GM23338 (cell line): ENCODE measurements at regions not wholly inside any gene's neighbourhood (a gene's known extent, or its start where the extent isn't known, plus 50 kb on each side); places are given as distances from the start of the nearest gene placed in this dataset.

Experiments used
- ATAC-seq: fragments of 200-7000 bp; cut with Tn5 transposase; 3 replicates; pipeline ENCODE4 v1.9.1; 2020
- DNase-seq: peaks from one replicate; pipeline ENCODE4 v3.0.0-alpha.2; 2015; ENCODE audit warnings: low spot score
- H2AFZ ChIP-seq: fragments of 200-600 bp; sonication (generic); 2 replicates; pipeline ENCODE4 v1.8.0; 2016; ENCODE audit warnings: antibody characterized with exemption, mild to moderate bottlenecking, moderate library complexity
- H3F3A ChIP-seq: fragments of 200-600 bp; sonication (generic); replicated peaks from 2 replicates; pipeline ENCODE4 v1.8.0; 2017; ENCODE audit warnings: antibody characterized with exemption, mixed run types, low read depth
- H3K27ac ChIP-seq: fragments of 200-600 bp; sonication (generic); 2 replicates; pipeline ENCODE4 v1.6.1; 2016; ENCODE audit warnings: low read depth
- H3K27me3 ChIP-seq: fragments of 200-600 bp; sonication (generic); 2 replicates; pipeline ENCODE4 v1.8.0; 2016; ENCODE audit warnings: mild to moderate bottlenecking, mixed run types, moderate library complexity; ENCODE audit not compliant: insufficient read depth
- H3K36me3 ChIP-seq: fragments of 200-600 bp; sonication (generic); 2 replicates; pipeline ENCODE4 v1.8.0; 2016; ENCODE audit warnings: mild to moderate bottlenecking; ENCODE audit not compliant: insufficient read depth
- H3K4me1 ChIP-seq: fragments of 200-600 bp; sonication (generic); 2 replicates; pipeline ENCODE4 v1.8.0; 2016; ENCODE audit warnings: mild to moderate bottlenecking, moderate library complexity; ENCODE audit not compliant: insufficient read depth
- H3K4me2 ChIP-seq: fragments of 200-600 bp; sonication (generic); 2 replicates; pipeline ENCODE4 v1.7.1; 2017; ENCODE audit warnings: mixed run types
- H3K4me3 ChIP-seq: fragments of 200-600 bp; sonication (generic); 2 replicates; pipeline ENCODE4 v1.6.1; 2016; ENCODE audit warnings: mixed run types
- H3K79me2 ChIP-seq: fragments of 200-600 bp; sonication (generic); replicated peaks from 2 replicates; pipeline ENCODE4 v1.8.0; 2017; ENCODE audit warnings: mild to moderate bottlenecking; ENCODE audit not compliant: insufficient read depth
- H3K9me2 ChIP-seq: fragments of 200-600 bp; sonication (generic); 2 replicates; pipeline ENCODE4 v1.8.0; 2017; ENCODE audit not compliant: insufficient read depth
- H4K20me1 ChIP-seq: fragments of 200-600 bp; sonication (generic); replicated peaks from 2 replicates; pipeline ENCODE4 v1.8.0; 2017; ENCODE audit warnings: mild to moderate bottlenecking; ENCODE audit not compliant: insufficient read depth
- H3K27ac Mint-ChIP-seq: 2 replicates; pipeline ENCODE4 v1.8.0; 2020; ENCODE audit warnings: inconsistent platforms, mild to moderate bottlenecking, moderate library complexity, mixed read lengths
- H3K27me3 Mint-ChIP-seq: 3 replicates; pipeline ENCODE4 v1.8.0; 2022; ENCODE audit warnings: low read depth, mild to moderate bottlenecking, moderate library complexity, mixed read lengths, inconsistent platforms; ENCODE audit not compliant: insufficient read depth, poor library complexity
- H3K36me3 Mint-ChIP-seq: 3 replicates; pipeline ENCODE4 v1.8.0; 2021; ENCODE audit warnings: low read depth, mild to moderate bottlenecking, inconsistent platforms, moderate library complexity, mixed read lengths
- H3K4me1 Mint-ChIP-seq: 3 replicates; pipeline ENCODE4 v1.8.0; 2020; ENCODE audit warnings: mild to moderate bottlenecking, inconsistent platforms, mixed read lengths
- H3K4me3 Mint-ChIP-seq: 3 replicates; pipeline ENCODE4 v1.8.0; 2021; ENCODE audit warnings: moderate library complexity, mild to moderate bottlenecking, inconsistent platforms, mixed read lengths
- H3K9me3 Mint-ChIP-seq: 3 replicates; pipeline ENCODE4 v1.8.0; 2020; ENCODE audit warnings: moderate library complexity, mild to moderate bottlenecking, inconsistent platforms, mixed read lengths
- CREB1 ChIP-seq: fragments of 250-450 bp; sonication (Bioruptor Pico); IDR thresholded peaks from 2 replicates; pipeline ENCODE4 v1.5.0; 2020; ENCODE audit warnings: low read depth, mild to moderate bottlenecking, moderate library complexity
- CTCF ChIP-seq, 2 experiments: fragments of 200-600 bp in 1 of 2; sonication (generic) in 1 of 2; conservative IDR thresholded peaks; 2 replicates each; pipeline versions ENCODE4 v1.5.1 to v1.6.1; 2016 to 2017; ENCODE audit warnings: antibody characterized with exemption in 2 of 2, low read depth in 2 of 2, mild to moderate bottlenecking in 2 of 2, moderate library complexity in 1 of 2
- ETS1 ChIP-seq: IDR thresholded peaks from 2 replicates; pipeline ENCODE4 v1.6.1; 2016; ENCODE audit warnings: antibody characterized with exemption
- EZH2 ChIP-seq: fragments of 200-600 bp; sonication (generic); IDR thresholded peaks from one replicate; pipeline ENCODE4 v1.8.0; 2017; ENCODE audit warnings: antibody characterized with exemption, mild to moderate bottlenecking, low read depth; ENCODE audit not compliant: unreplicated experiment
- EZH2phosphoT487 ChIP-seq: fragments of 200-600 bp; sonication (generic); IDR thresholded peaks from one replicate; pipeline ENCODE4 v1.8.1; 2018; ENCODE audit warnings: antibody characterized with exemption; ENCODE audit not compliant: unreplicated experiment
- JUNB ChIP-seq: IDR thresholded peaks from one replicate; pipeline ENCODE4 v1.6.1; 2016; ENCODE audit warnings: antibody characterized with exemption; ENCODE audit not compliant: unreplicated experiment
- NANOG ChIP-seq: IDR thresholded peaks from 2 replicates; pipeline ENCODE4 v1.6.1; 2016; ENCODE audit warnings: antibody characterized with exemption, borderline replicate concordance
- POLR2AphosphoS5 ChIP-seq: IDR thresholded peaks from 2 replicates; pipeline ENCODE4 v1.6.1; 2016; ENCODE audit warnings: antibody characterized with exemption, low read depth
- REST ChIP-seq: IDR thresholded peaks from one replicate; pipeline ENCODE4 v1.6.1; 2018; ENCODE audit warnings: antibody characterized with exemption; ENCODE audit not compliant: unreplicated experiment
- STAT1 ChIP-seq: IDR thresholded peaks from one replicate; pipeline ENCODE4 v1.6.1; 2016; ENCODE audit warnings: antibody characterized with exemption; ENCODE audit not compliant: unreplicated experiment
- ZNF114 ChIP-seq: fragments of 250-450 bp; sonication (Bioruptor Pico); IDR thresholded peaks from 2 replicates; pipeline ENCODE4 v1.5.0; 2020; ENCODE audit warnings: mild to moderate bottlenecking, moderate library complexity
- ZNF331 ChIP-seq: fragments of 250-450 bp; sonication (Bioruptor Pico); IDR thresholded peaks from 2 replicates; pipeline ENCODE4 v1.5.0; 2020; ENCODE audit warnings: low read depth, mild to moderate bottlenecking, moderate library complexity
- ZNF462 ChIP-seq: fragments of 250-450 bp; sonication (Bioruptor Pico); IDR thresholded peaks from 2 replicates; pipeline ENCODE4 v1.5.0; 2020; ENCODE audit warnings: mild to moderate bottlenecking, moderate library complexity

GRCh38 chr2:106280722-106281446 is 86.8 kb upstream of the UXS1 start:
- peaks cover 12% of the 10 kb centered on the region; the same call in 2 of the 3 replicates for H3K4me1 Mint-ChIP-seq

More at GRCh38 chr2:106280722-106281446, 86.8 kb upstream of the UXS1 start:
- Mint-ChIP-seq H3K4me3 (no peak overlapping the region), H3K36me3 (no peaks in the 10 kb centered on the region), H3K9me3 (no peaks in the 10 kb centered on the region), H3K27ac (no peak overlapping the region), H3K27me3 (peaks cover 3% of the 10 kb centered on the region)
- Histone ChIP-seq H3K4me1 (no peaks in the 10 kb centered on the region), H3F3A (no peaks in the 10 kb centered on the region), H3K27me3 (no peaks in the 10 kb centered on the region), H2AFZ (no peak overlapping the region), H3K79me2 (no peaks in the 10 kb centered on the region), H3K27ac (no peak overlapping the region), H3K36me3 (no peaks in the 10 kb centered on the region), H3K9me2 (no peaks in the 10 kb centered on the region), H4K20me1 (no peaks in the 10 kb centered on the region), H3K4me2 (no peak overlapping the region), H3K4me3 (no peak overlapping the region)
- no peak for TF ChIP-seq ZNF114 (CRISPR knock-in tag)
- no peak for TF ChIP-seq NANOG
- TF ChIP-seq ZNF331 (CRISPR knock-in tag) = no peak
- no peak for TF ChIP-seq POLR2AphosphoS5
- TF ChIP-seq STAT1 = no peak
- no peak for TF ChIP-seq CREB1 (CRISPR knock-in tag)
- TF ChIP-seq EZH2 = no peak
- TF ChIP-seq CTCF (conservative IDR thresholded peaks at IDR 0.05; ENCODE audit: low read depth in 2 of 2) = no peak
- no peak for TF ChIP-seq JUNB
- no peak for TF ChIP-seq ETS1
- no peak for TF ChIP-seq EZH2phosphoT487
- TF ChIP-seq ZNF462 (CRISPR knock-in tag) = no peak
- no peak for TF ChIP-seq REST
- ATAC-seq = no peak
- DNase-seq = peak; percentile 9
